Left ventricle myocardium inferior (tissue), 1 donor: ENCODE measurements at regions not wholly inside any gene's neighbourhood (a gene's known extent, or its start where the extent isn't known, plus 50 kb on each side); places are given as distances from the start of the nearest gene placed in this dataset.

Source experiments
- DNase-seq: peaks from one replicate; pipeline ENCODE4 v3.0.0-alpha.2; 2020
- H3K27ac ChIP-seq: fragments of 200-600 bp; replicated peaks from 2 replicates; pipeline ENCODE4 v1.8.0; 2021
- H3K27me3 ChIP-seq: fragments of 200-600 bp; 2 replicates; pipeline ENCODE4 v1.8.0; 2021; ENCODE audit warnings: low read depth
- H3K36me3 ChIP-seq: fragments of 200-600 bp; 2 replicates; pipeline ENCODE4 v1.8.0; 2021
- H3K4me1 ChIP-seq: fragments of 200-600 bp; 2 replicates; pipeline ENCODE4 v1.8.0; 2021
- H3K4me3 ChIP-seq: fragments of 200-600 bp; 2 replicates; pipeline ENCODE4 v1.8.0; 2021; ENCODE audit warnings: mild to moderate bottlenecking, moderate library complexity
- H3K9me3 ChIP-seq: fragments of 200-600 bp; replicated peaks from 2 replicates; pipeline ENCODE4 v1.8.0; 2021
- intact Hi-C: fragments of 100-400 bp; cut with micrococcal nuclease; formaldehyde crosslinking; loops from one replicate; pipeline ENCODE4 v1.11.0; 2022
- TF ChIP-seq, protein P1 (sequence below): fragments of 200-600 bp; IDR thresholded peaks from 2 replicates; pipeline ENCODE4 v1.8.0; 2021; ENCODE audit warnings: antibody characterized with exemption, mild to moderate bottlenecking, borderline replicate concordance
- donor health status: DM: no; HTN: yes; CAD: no; lungs with severe emphysema.

DNA sequence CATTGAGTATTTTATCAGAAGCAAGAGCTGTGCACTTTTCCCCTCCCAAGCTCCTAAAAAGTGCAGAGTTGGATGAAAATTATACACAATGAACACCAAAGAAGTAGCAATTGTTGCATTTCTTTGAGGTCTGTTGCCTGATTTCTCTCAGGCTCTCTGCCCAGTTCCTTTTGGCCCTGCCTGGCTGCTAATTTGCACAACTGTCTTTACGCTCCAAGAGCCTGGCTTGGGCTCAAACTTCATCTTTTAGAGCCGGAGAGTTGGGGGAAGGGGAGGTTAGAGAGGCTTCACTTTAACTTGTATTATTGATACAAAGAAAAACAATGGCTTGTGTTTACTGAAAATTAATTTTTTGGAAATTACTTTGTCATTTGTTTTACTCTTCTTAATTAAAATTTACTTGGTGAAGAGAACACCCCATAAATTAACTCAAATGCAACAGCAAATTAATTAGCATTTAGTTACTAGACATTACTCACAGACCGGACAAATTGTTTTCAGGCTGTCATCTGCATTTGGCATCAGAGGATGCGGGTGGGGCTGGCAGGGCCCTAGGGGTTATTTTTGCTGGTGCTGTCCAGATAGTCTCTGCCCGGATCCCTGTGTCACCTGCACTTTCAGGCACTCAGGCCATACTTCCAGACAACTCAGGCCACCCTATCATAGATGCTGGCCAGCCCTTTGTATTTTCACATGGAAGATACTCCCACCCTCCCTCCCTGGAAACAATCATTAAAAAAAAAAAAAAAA is 407.3 kb downstream of the NXPE2 start:
- intact Hi-C loops = no loop called here
- TF ChIP-seq, protein P1, sequence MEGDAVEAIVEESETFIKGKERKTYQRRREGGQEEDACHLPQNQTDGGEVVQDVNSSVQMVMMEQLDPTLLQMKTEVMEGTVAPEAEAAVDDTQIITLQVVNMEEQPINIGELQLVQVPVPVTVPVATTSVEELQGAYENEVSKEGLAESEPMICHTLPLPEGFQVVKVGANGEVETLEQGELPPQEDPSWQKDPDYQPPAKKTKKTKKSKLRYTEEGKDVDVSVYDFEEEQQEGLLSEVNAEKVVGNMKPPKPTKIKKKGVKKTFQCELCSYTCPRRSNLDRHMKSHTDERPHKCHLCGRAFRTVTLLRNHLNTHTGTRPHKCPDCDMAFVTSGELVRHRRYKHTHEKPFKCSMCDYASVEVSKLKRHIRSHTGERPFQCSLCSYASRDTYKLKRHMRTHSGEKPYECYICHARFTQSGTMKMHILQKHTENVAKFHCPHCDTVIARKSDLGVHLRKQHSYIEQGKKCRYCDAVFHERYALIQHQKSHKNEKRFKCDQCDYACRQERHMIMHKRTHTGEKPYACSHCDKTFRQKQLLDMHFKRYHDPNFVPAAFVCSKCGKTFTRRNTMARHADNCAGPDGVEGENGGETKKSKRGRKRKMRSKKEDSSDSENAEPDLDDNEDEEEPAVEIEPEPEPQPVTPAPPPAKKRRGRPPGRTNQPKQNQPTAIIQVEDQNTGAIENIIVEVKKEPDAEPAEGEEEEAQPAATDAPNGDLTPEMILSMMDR = no peak
- H3K4me3 ChIP-seq = no peak overlapping the region
- H3K9me3 ChIP-seq = no peaks in the 10 kb centered on the region
- no peaks in the 10 kb centered on the region for H3K36me3 ChIP-seq
- peaks cover 47% of the 10 kb centered on the region for H3K27me3 ChIP-seq
- peaks cover 5% of the 10 kb centered on the region for H3K4me1 ChIP-seq
- H3K27ac ChIP-seq = no peak overlapping the region
- no peak for DNase-seq

- Histone ChIP-seq H3K27me3 (peaks cover 42% of the 10 kb centered on the region), H3K27ac (no peak overlapping the region), H3K4me3 (no peak overlapping the region), H3K9me3 (no peaks in the 10 kb centered on the region), H3K4me1 (peaks cover 5% of the 10 kb centered on the region), H3K36me3 (no peaks in the 10 kb centered on the region)
- no peak for DNase-seq
- intact Hi-C loops = no loop called here
- TF ChIP-seq, protein P1 = no peak
Observed at GRCh38 chr11:115087791-115088190, 409.5 kb downstream of the NXPE2 start.

- H3K4me1 ChIP-seq = no peaks in the 10 kb centered on the region
- peaks cover 21% of the 10 kb centered on the region for H3K27me3 ChIP-seq
- no peak for DNase-seq
- intact Hi-C loops = no loop called here
- no peak overlapping the region for H3K27ac ChIP-seq
- TF ChIP-seq, protein P1 = no peak
- no peaks in the 10 kb centered on the region for H3K9me3 ChIP-seq
- H3K4me3 ChIP-seq = no peak overlapping the region
- H3K36me3 ChIP-seq = no peaks in the 10 kb centered on the region
Observed at GRCh38 chr11:115092516-115092915, 411.7 kb downstream of the CADM1 start.

DNA sequence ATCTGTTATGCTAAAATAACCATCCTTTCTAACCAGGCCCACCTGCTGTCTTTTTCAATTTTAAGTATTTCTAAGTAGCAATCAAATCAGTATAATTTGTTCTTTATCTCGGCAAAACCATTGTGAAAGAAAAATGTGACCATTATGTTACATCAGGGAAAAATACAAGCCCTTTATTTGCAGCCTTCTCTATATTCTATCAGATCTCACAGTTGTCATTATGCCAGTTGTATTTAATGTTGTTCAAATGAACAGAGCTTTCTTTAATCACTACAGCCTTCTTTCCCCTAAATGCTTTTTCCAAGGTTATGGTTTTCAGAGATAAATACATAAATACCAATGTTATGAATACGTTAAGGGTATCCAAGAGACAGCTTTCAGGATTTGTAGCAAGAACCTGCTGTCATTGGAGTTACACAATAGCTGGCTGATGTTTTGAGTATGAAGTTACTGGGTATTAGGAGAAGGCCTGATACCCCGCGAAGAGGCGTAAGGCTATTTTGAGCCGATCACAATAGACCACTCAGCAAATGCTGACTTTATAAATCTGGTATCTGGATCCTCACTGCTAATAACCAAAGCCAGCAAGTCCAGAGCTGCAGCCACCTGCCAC is 406.3 kb downstream of the CADM1 start:
- Histone ChIP-seq H3K27ac (no peak overlapping the region), H3K4me1 (no peaks in the 10 kb centered on the region), H3K36me3 (no peaks in the 10 kb centered on the region), H3K4me3 (no peak overlapping the region), H3K27me3 (peaks cover 6% of the 10 kb centered on the region), H3K9me3 (no peaks in the 10 kb centered on the region)
- no peak for DNase-seq
- TF ChIP-seq, protein P1 = no peak
- intact Hi-C loops = no loop called here

- TF ChIP-seq, protein P1 = no peak
- Histone ChIP-seq H3K27ac (no peak overlapping the region), H3K4me3 (no peak overlapping the region), H3K36me3 (no peaks in the 10 kb centered on the region), H3K27me3 (peaks cover 14% of the 10 kb centered on the region), H3K4me1 (no peaks in the 10 kb centered on the region), H3K9me3 (no peaks in the 10 kb centered on the region)
- intact Hi-C loops = no loop called here
- DNase-seq = no peak
Observed at GRCh38 chr11:115100706-115101105, 403.5 kb downstream of the CADM1 start.
